ENCODE measurements at regions not wholly inside any gene's neighbourhood (a gene's known extent, or its start where the extent isn't known, plus 50 kb on each side); places are given as distances from the start of the nearest gene placed in this dataset.

- TF ChIP-seq EZH2phosphoT487 (IDR thresholded peaks at IDR 0.05; ENCODE audit: borderline replicate concordance, low read depth, low read length) (no peak), CTCF (conservative IDR thresholded peaks at IDR 0.05; ENCODE audit: low read length) (no peak)
- H3K4me2 ChIP-seq (ENCODE audit: low read length) = no peak overlapping the region
- H3K36me3 ChIP-seq (ENCODE audit: insufficient read depth, low read length) = no peaks in the 10 kb centered on the region
- DNase-seq (ENCODE audit: low spot score) = no peak
- intact Hi-C loops (cut with micrococcal nuclease; ENCODE audit: unreplicated experiment) = loop anchor here (10.0 kb wide), 1 partner anchor 874 kb away; no protein-coding TSS in a partner anchor
- no TSS peak for BruUV-seq (replicated peaks)
- no peak overlapping the region for H3K27ac ChIP-seq (ENCODE audit: low read depth, low read length, poor library complexity, severe bottlenecking)
- no peaks in the 10 kb centered on the region for H3K79me2 ChIP-seq (ENCODE audit: insufficient read depth, low read depth, low read length)
- no peaks in the 10 kb centered on the region for H3K9me3 ChIP-seq (ENCODE audit: low read length)
- H3K9me2 ChIP-seq (ENCODE audit: insufficient read depth, low read length) = no peaks in the 10 kb centered on the region
- H4K20me1 ChIP-seq (ENCODE audit: insufficient read depth, low read length) = no peaks in the 10 kb centered on the region
- no peaks in the 10 kb centered on the region for H3K4me1 ChIP-seq (ENCODE audit: insufficient read depth, low read length, poor library complexity, severe bottlenecking)
- no peak overlapping the region for H3K4me3 ChIP-seq (ENCODE audit: low read depth, low read length, poor library complexity, severe bottlenecking)
- CTCF ChIA-PET (ENCODE audit: unreplicated experiment) = no interaction called here
- H2AFZ ChIP-seq (ENCODE audit: low read length) = no peak overlapping the region
- POLR2A ChIA-PET = no interaction called here
These were observed 441.1 kb downstream of the SETD4 start for GRCh38 chr21:35619184-35619583.

GRCh38 chr21:35617491-35617890, 442.8 kb downstream of the SETD4 start:
- H3K36me3 ChIP-seq (ENCODE audit: insufficient read depth, low read length) = no peaks in the 10 kb centered on the region
- H2AFZ ChIP-seq (ENCODE audit: low read length) = no peak overlapping the region
- H3K79me2 ChIP-seq (ENCODE audit: insufficient read depth, low read depth, low read length) = no peaks in the 10 kb centered on the region
- H3K27ac ChIP-seq (ENCODE audit: low read depth, low read length, poor library complexity, severe bottlenecking) = no peak overlapping the region
- no peaks in the 10 kb centered on the region for H3K9me2 ChIP-seq (ENCODE audit: insufficient read depth, low read length)
- no peaks in the 10 kb centered on the region for H4K20me1 ChIP-seq (ENCODE audit: insufficient read depth, low read length)
- H3K4me1 ChIP-seq (ENCODE audit: insufficient read depth, low read length, poor library complexity, severe bottlenecking) = no peaks in the 10 kb centered on the region
- H3K9me3 ChIP-seq (ENCODE audit: low read length) = no peaks in the 10 kb centered on the region
- ChIA-PET CTCF (ENCODE audit: unreplicated experiment) (no interaction called here), POLR2A (interaction anchor here (1.0 kb wide), 1 partner anchor 9 kb away, joined by 3 read pairs; no protein-coding TSS in a partner anchor)
- no peak overlapping the region for H3K4me3 ChIP-seq (ENCODE audit: low read depth, low read length, poor library complexity, severe bottlenecking)
- H3K4me2 ChIP-seq (ENCODE audit: low read length) = no peak overlapping the region
- DNase-seq (ENCODE audit: low spot score) = no peak
- TF ChIP-seq CTCF (conservative IDR thresholded peaks at IDR 0.05; ENCODE audit: low read length) (no peak), EZH2phosphoT487 (IDR thresholded peaks at IDR 0.05; ENCODE audit: borderline replicate concordance, low read depth, low read length) (no peak)
- intact Hi-C loops (cut with micrococcal nuclease; ENCODE audit: unreplicated experiment) = loop anchor here (10.0 kb wide), 1 partner anchor 873 kb away; no protein-coding TSS in a partner anchor
- BruUV-seq (replicated peaks) = no TSS peak

DNA sequence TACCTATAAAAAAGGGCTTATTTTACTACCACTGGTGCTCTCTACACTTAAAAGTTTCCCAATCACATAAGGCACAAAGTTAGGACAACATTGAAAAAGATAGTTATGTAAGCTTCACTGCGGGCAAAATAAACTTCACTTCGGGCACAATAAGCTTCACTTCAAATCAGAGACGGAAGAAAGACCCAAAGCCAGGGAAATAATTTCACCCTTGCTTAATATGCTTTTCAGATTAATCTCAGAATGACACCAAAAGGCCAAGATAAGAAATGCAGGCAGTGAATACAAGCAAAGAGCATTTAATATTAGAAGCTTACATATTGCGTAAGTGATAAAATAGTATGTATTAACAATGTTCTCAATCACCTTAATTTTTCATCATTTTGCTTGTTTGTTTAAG, 444.2 kb downstream of the SETD4 start:
- H3K9me3 ChIP-seq (ENCODE audit: low read length) = no peaks in the 10 kb centered on the region
- H3K36me3 ChIP-seq (ENCODE audit: insufficient read depth, low read length) = no peaks in the 10 kb centered on the region
- intact Hi-C loops (cut with micrococcal nuclease; ENCODE audit: unreplicated experiment) = loop anchor here (10.0 kb wide), 1 partner anchor 871 kb away; no protein-coding TSS in a partner anchor
- POLR2A ChIA-PET = interaction anchor here (0.6 to 1.4 kb wide), 4 partner anchors 9 to 33 kb away, joined by 3 read pairs; no protein-coding TSS in a partner anchor
- no TSS peak for BruUV-seq (replicated peaks)
- H3K9me2 ChIP-seq (ENCODE audit: insufficient read depth, low read length) = no peaks in the 10 kb centered on the region
- H2AFZ ChIP-seq (ENCODE audit: low read length) = no peak overlapping the region
- no peaks in the 10 kb centered on the region for H3K79me2 ChIP-seq (ENCODE audit: insufficient read depth, low read depth, low read length)
- H3K4me2 ChIP-seq (ENCODE audit: low read length) = no peak overlapping the region
- H3K4me1 ChIP-seq (ENCODE audit: insufficient read depth, low read length, poor library complexity, severe bottlenecking) = no peaks in the 10 kb centered on the region
- H4K20me1 ChIP-seq (ENCODE audit: insufficient read depth, low read length) = no peaks in the 10 kb centered on the region
- CTCF ChIA-PET (ENCODE audit: unreplicated experiment) = no interaction called here
- TF ChIP-seq EZH2phosphoT487 (IDR thresholded peaks at IDR 0.05; ENCODE audit: borderline replicate concordance, low read depth, low read length) (no peak), CTCF (conservative IDR thresholded peaks at IDR 0.05; ENCODE audit: low read length) (peak; percentile 65)
- peak; percentile 5 for DNase-seq (ENCODE audit: low spot score)
- no peak overlapping the region for H3K27ac ChIP-seq (ENCODE audit: low read depth, low read length, poor library complexity, severe bottlenecking)
- H3K4me3 ChIP-seq (ENCODE audit: low read depth, low read length, poor library complexity, severe bottlenecking) = no peak overlapping the region

Measured in OCI-LY7 (cell line).